ENCODE measurements at regions not wholly inside any gene's neighbourhood (a gene's known extent, or its start where the extent isn't known, plus 50 kb on each side); places are given as distances from the start of the nearest gene placed in this dataset.

DNA sequence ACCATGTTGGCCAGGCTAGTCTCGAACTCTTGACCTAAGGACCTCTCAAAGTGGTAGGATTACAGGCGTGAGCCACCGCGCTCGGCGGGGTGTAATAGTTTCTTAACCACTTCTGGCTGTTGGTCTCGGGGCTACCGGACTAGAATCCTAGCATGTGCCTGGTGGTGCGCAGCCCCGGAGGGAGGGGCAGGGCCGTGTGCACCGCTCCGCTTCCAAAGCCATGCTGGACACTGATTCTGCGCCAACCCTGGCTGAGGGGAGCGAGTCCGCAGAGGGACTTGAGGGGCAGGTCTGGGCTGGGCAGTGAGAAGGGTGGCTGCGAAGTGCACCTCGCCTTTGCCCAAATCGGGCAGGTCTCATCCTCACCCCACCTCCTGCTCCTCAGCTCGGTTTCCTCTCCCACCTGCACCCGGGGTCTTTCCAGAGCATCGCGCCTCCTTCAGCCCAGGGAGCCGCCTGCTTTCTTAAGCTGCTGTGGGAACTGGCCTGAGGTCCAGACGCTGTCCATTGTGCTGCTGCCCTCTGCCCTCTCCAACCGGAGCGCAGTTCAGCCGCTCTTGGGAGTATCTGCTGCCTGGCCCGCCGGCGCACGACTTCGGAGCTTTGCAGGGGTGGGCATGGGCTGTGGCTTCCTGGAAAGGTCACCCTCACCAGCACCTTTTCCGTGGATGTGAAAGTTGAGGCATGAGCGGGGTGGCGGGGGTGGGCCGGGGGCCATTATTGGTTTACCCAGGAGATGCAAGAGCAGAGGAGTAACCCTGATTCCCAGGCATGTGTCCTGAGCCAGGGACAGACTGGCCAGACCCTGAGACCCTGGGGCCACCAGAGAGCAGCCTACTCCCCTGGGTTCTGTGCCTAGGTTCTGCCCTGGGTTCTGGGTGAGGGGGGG lies 422.6 kb upstream of the NUPR2 start:
- peaks cover 13% of the 10 kb centered on the region for H3K9me3 ChIP-seq (ENCODE audit: low read depth)
- H3F3A ChIP-seq (ENCODE audit: low read depth): no peaks in the 10 kb centered on the region
- peaks cover 2% of the 10 kb centered on the region for H3K36me3 Mint-ChIP-seq
- no peak overlapping the region for H3K27ac Mint-ChIP-seq
- H3K4me1 ChIP-seq: no peaks in the 10 kb centered on the region
- no peak for TF ChIP-seq EZH2phosphoT487 (IDR thresholded peaks at IDR 0.05)
- TF ChIP-seq, protein P1, sequence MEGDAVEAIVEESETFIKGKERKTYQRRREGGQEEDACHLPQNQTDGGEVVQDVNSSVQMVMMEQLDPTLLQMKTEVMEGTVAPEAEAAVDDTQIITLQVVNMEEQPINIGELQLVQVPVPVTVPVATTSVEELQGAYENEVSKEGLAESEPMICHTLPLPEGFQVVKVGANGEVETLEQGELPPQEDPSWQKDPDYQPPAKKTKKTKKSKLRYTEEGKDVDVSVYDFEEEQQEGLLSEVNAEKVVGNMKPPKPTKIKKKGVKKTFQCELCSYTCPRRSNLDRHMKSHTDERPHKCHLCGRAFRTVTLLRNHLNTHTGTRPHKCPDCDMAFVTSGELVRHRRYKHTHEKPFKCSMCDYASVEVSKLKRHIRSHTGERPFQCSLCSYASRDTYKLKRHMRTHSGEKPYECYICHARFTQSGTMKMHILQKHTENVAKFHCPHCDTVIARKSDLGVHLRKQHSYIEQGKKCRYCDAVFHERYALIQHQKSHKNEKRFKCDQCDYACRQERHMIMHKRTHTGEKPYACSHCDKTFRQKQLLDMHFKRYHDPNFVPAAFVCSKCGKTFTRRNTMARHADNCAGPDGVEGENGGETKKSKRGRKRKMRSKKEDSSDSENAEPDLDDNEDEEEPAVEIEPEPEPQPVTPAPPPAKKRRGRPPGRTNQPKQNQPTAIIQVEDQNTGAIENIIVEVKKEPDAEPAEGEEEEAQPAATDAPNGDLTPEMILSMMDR (IDR thresholded peaks at IDR 0.05): no peak
- H3K79me2 ChIP-seq (ENCODE audit: low read depth): no peaks in the 10 kb centered on the region
- H3K4me2 ChIP-seq: no peak overlapping the region
- H3K27me3 Mint-ChIP-seq (ENCODE audit: insufficient read depth, low read depth): peaks cover 5% of the 10 kb centered on the region
- no peaks in the 10 kb centered on the region for H4K20me1 ChIP-seq (ENCODE audit: low read depth)
- H3K4me1 Mint-ChIP-seq: no peaks in the 10 kb centered on the region
- DNase-seq (ENCODE audit: low spot score): no peak
- no peak overlapping the region for H3K4me3 ChIP-seq
- H3K9ac ChIP-seq: no peak overlapping the region
- no peak overlapping the region for H2AFZ ChIP-seq (replicated peaks)
- no peak overlapping the region for H3K27ac ChIP-seq
- no peaks in the 10 kb centered on the region for H3K27me3 ChIP-seq
- H3K9me3 Mint-ChIP-seq: peaks cover 53% of the 10 kb centered on the region
- H3K36me3 ChIP-seq: no peaks in the 10 kb centered on the region
- H3K4me3 Mint-ChIP-seq: no peak overlapping the region

DNA sequence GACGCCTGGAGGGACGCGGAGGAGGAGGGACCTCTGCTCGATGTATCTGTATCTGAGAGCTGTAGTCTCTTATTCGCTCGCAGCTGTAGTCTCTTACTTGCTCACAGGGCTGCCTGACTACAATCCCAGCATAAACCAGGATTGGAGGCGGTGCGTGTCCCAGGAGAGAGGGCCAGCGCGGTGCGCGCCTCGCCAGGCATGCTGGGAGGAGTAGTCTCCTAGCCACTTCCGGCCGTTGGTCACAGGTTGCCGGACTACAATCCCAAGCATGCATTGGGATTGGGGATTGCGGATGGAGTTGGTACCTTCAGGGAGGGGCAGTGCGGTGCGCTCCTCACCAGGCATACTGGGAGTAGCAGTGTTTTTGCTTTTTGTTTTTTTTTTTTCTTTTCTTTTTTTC lies 421.7 kb upstream of the NUPR2 start:
- peaks cover 10% of the 10 kb centered on the region for H3K9me3 ChIP-seq (ENCODE audit: low read depth)
- no peak overlapping the region for H3K27ac ChIP-seq
- no peak overlapping the region for H2AFZ ChIP-seq (replicated peaks)
- TF ChIP-seq, protein P1 (IDR thresholded peaks at IDR 0.05): no peak
- TF ChIP-seq EZH2 (IDR thresholded peaks at IDR 0.05) (no peak), EZH2phosphoT487 (IDR thresholded peaks at IDR 0.05) (no peak)
- no peak overlapping the region for H3K4me2 ChIP-seq
- H3K27ac Mint-ChIP-seq: no peak overlapping the region
- no peak for DNase-seq (ENCODE audit: low spot score)
- H3F3A ChIP-seq (ENCODE audit: low read depth): no peaks in the 10 kb centered on the region
- no peaks in the 10 kb centered on the region for H3K4me1 Mint-ChIP-seq
- H3K36me3 Mint-ChIP-seq: peaks cover 2% of the 10 kb centered on the region
- H3K4me3 ChIP-seq: no peak overlapping the region
- H3K9ac ChIP-seq: no peak overlapping the region
- no peaks in the 10 kb centered on the region for H3K36me3 ChIP-seq
- H3K4me1 ChIP-seq: no peaks in the 10 kb centered on the region
- H3K9me3 Mint-ChIP-seq: peaks cover 54% of the 10 kb centered on the region
- no peaks in the 10 kb centered on the region for H3K27me3 ChIP-seq
- no peaks in the 10 kb centered on the region for H3K79me2 ChIP-seq (ENCODE audit: low read depth)
- no peaks in the 10 kb centered on the region for H4K20me1 ChIP-seq (ENCODE audit: low read depth)
- H3K4me3 Mint-ChIP-seq: no peak overlapping the region
- peaks cover 5% of the 10 kb centered on the region for H3K27me3 Mint-ChIP-seq (ENCODE audit: insufficient read depth, low read depth)

DNA sequence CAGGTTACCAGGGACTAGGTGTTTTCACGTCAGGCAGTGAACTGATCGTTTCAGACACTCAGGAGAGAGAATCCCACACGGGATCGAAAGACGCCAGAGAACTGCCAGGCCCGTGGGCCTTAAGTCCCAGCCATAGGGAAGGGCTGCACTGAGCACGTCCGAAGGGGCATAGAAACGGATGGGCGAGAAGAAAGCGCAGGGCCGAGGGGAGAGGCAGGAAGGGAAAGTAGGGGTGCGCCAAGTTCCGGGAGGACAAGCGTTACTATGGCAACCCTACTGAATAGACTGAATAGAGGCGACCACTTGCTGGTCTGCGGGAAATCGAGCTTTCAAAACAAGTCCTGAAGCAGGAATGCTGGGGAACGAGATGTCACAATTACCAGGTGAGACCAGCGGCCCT lies 421.3 kb upstream of the NUPR2 start:
- peaks cover 54% of the 10 kb centered on the region for H3K9me3 Mint-ChIP-seq

More for the DNA sequence above, 421.3 kb upstream of the NUPR2 start:
- Histone ChIP-seq H3K27ac (no peak overlapping the region), H3F3A (ENCODE audit: low read depth) (no peaks in the 10 kb centered on the region), H3K36me3 (no peaks in the 10 kb centered on the region), H3K79me2 (ENCODE audit: low read depth) (no peaks in the 10 kb centered on the region), H2AFZ (replicated peaks) (no peak overlapping the region), H3K4me3 (no peak overlapping the region), H3K27me3 (no peaks in the 10 kb centered on the region), H3K4me2 (no peak overlapping the region), H3K9me3 (ENCODE audit: low read depth) (peaks cover 11% of the 10 kb centered on the region), H3K9ac (no peak overlapping the region), H3K4me1 (no peaks in the 10 kb centered on the region), H4K20me1 (ENCODE audit: low read depth) (no peaks in the 10 kb centered on the region)
- DNase-seq (ENCODE audit: low spot score): no peak
- H3K36me3 Mint-ChIP-seq: peaks cover 2% of the 10 kb centered on the region
- H3K4me3 Mint-ChIP-seq: no peak overlapping the region
- H3K27me3 Mint-ChIP-seq (ENCODE audit: insufficient read depth, low read depth): peaks cover 5% of the 10 kb centered on the region
- TF ChIP-seq, protein P1 (IDR thresholded peaks at IDR 0.05): no peak
- TF ChIP-seq EZH2 (IDR thresholded peaks at IDR 0.05) (no peak), EZH2phosphoT487 (IDR thresholded peaks at IDR 0.05) (no peak)
- H3K4me1 Mint-ChIP-seq: no peaks in the 10 kb centered on the region
- no peak overlapping the region for H3K27ac Mint-ChIP-seq
